HL-60 (cell line): ENCODE measurements at regions not wholly inside any gene's neighbourhood (a gene's known extent, or its start where the extent isn't known, plus 50 kb on each side); places are given as distances from the start of the nearest gene placed in this dataset.

Experiments used
- GABPA ChIP-seq: IDR thresholded peaks from 2 replicates; pipeline ENCODE4 v1.6.1; 2012; ENCODE audit warnings: low read depth
- POLR2AphosphoS5 ChIP-seq: IDR thresholded peaks from 2 replicates; pipeline ENCODE4 v1.6.1; 2012; ENCODE audit warnings: low read depth
- REST ChIP-seq: IDR thresholded peaks from 2 replicates; pipeline ENCODE4 v1.6.1; 2012; ENCODE audit warnings: low read depth; ENCODE audit not compliant: insufficient replicate concordance
- SPI1 ChIP-seq: IDR thresholded peaks from 2 replicates; pipeline ENCODE4 v1.6.1; 2012; ENCODE audit warnings: low read depth, mild to moderate bottlenecking, borderline replicate concordance
- TF ChIP-seq, protein P1 (sequence below): IDR thresholded peaks from one replicate; pipeline ENCODE4 v1.5.1; 2011; ENCODE audit warnings: low read length, control low read depth, inconsistent platforms; ENCODE audit not compliant: insufficient read depth

GRCh38 chr7:69440976-69441375 lies 157.3 kb upstream of the AUTS2 start:
- TF ChIP-seq, protein P1, sequence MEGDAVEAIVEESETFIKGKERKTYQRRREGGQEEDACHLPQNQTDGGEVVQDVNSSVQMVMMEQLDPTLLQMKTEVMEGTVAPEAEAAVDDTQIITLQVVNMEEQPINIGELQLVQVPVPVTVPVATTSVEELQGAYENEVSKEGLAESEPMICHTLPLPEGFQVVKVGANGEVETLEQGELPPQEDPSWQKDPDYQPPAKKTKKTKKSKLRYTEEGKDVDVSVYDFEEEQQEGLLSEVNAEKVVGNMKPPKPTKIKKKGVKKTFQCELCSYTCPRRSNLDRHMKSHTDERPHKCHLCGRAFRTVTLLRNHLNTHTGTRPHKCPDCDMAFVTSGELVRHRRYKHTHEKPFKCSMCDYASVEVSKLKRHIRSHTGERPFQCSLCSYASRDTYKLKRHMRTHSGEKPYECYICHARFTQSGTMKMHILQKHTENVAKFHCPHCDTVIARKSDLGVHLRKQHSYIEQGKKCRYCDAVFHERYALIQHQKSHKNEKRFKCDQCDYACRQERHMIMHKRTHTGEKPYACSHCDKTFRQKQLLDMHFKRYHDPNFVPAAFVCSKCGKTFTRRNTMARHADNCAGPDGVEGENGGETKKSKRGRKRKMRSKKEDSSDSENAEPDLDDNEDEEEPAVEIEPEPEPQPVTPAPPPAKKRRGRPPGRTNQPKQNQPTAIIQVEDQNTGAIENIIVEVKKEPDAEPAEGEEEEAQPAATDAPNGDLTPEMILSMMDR, result no peak
- no peak for TF ChIP-seq GABPA
- TF ChIP-seq POLR2AphosphoS5, result no peak
- 0 out of 2 replicates have a peak, but pooled peaks have one; percentile 1 for TF ChIP-seq SPI1
- TF ChIP-seq REST, result no peak
